ENCODE measurements at regions not wholly inside any gene's neighbourhood (a gene's known extent, or its start where the extent isn't known, plus 50 kb on each side); places are given as distances from the start of the nearest gene placed in this dataset.

GRCh38 chr11:23594755-23595154 lies 734.5 kb upstream of the CCDC179 start:
- 36% methylated on average over 3 of the region's 3 CpGs for WGBS
- no peak overlapping the region for H3K27ac ChIP-seq

GRCh38 chr11:23604966-23605365 lies 744.7 kb upstream of the CCDC179 start:
- Histone ChIP-seq H3K27ac (no peak overlapping the region), H3K27me3 (no peaks in the 10 kb centered on the region), H3K9me3 (no peaks in the 10 kb centered on the region), H3K4me3 (no peak overlapping the region), H3K36me3 (no peaks in the 10 kb centered on the region), H3K4me1 (no peaks in the 10 kb centered on the region)
- DNase-seq (ENCODE audit: low spot score in 2 of 2) = no peak
- TF ChIP-seq POLR2AphosphoS5 (IDR thresholded peaks at IDR 0.05) = no peak
- no peak for TF ChIP-seq POLR2A (IDR thresholded peaks at IDR 0.05)
- 74% methylated on average over 3 of the region's 3 CpGs for WGBS

More at GRCh38 chr11:23594755-23595154, 734.5 kb upstream of the CCDC179 start:
- H3K36me3 ChIP-seq = no peaks in the 10 kb centered on the region
- no peak overlapping the region for H3K4me3 ChIP-seq
- DNase-seq (ENCODE audit: low spot score in 2 of 2) = no peak
- H3K9me3 ChIP-seq = no peaks in the 10 kb centered on the region
- H3K27me3 ChIP-seq = no peaks in the 10 kb centered on the region
- TF ChIP-seq POLR2A (IDR thresholded peaks at IDR 0.05) (no peak), CTCF (IDR thresholded peaks at IDR 0.05) (no peak), POLR2AphosphoS5 (IDR thresholded peaks at IDR 0.05) (no peak), EP300 (IDR thresholded peaks at IDR 0.05) (no peak)
- H3K4me1 ChIP-seq = no peaks in the 10 kb centered on the region

GRCh38 chr11:23606191-23606590 lies 745.9 kb upstream of the CCDC179 start:
- no peaks in the 10 kb centered on the region for H3K36me3 ChIP-seq
- H3K4me1 ChIP-seq = no peaks in the 10 kb centered on the region
- DNase-seq (ENCODE audit: low spot score in 2 of 2) = no peak
- no peaks in the 10 kb centered on the region for H3K27me3 ChIP-seq
- 87% methylated on average over 1 of the region's 1 CpG for WGBS
- TF ChIP-seq EP300 (IDR thresholded peaks at IDR 0.05) (no peak), CTCF (IDR thresholded peaks at IDR 0.05) (no peak), POLR2AphosphoS5 (IDR thresholded peaks at IDR 0.05) (no peak), POLR2A (IDR thresholded peaks at IDR 0.05) (no peak)
- H3K27ac ChIP-seq = no peak overlapping the region
- H3K4me3 ChIP-seq = no peak overlapping the region
- H3K9me3 ChIP-seq = no peaks in the 10 kb centered on the region

- Histone ChIP-seq H3K9me3 (no peaks in the 10 kb centered on the region), H3K36me3 (no peaks in the 10 kb centered on the region), H3K4me1 (no peaks in the 10 kb centered on the region), H3K4me3 (no peak overlapping the region), H3K27ac (no peak overlapping the region), H3K27me3 (no peaks in the 10 kb centered on the region)
- no peak for TF ChIP-seq POLR2AphosphoS5 (IDR thresholded peaks at IDR 0.05)
- no peak for TF ChIP-seq CTCF (IDR thresholded peaks at IDR 0.05)
- TF ChIP-seq EP300 (IDR thresholded peaks at IDR 0.05) = no peak
- TF ChIP-seq POLR2A (IDR thresholded peaks at IDR 0.05) = no peak
- 83% methylated on average over 3 of the region's 3 CpGs for whole genome bisulfite sequencing
- DNase-seq (ENCODE audit: low spot score in 2 of 2) = no peak
Measured at GRCh38 chr11:23611726-23612125, 751.5 kb upstream of the CCDC179 start.

- no peak for DNase-seq (ENCODE audit: low spot score in 2 of 2)
- no peaks in the 10 kb centered on the region for H3K4me1 ChIP-seq
- H3K9me3 ChIP-seq = no peaks in the 10 kb centered on the region
- H3K27ac ChIP-seq = no peak overlapping the region
- TF ChIP-seq CTCF (IDR thresholded peaks at IDR 0.05) (no peak), EP300 (IDR thresholded peaks at IDR 0.05) (no peak), POLR2A (IDR thresholded peaks at IDR 0.05) (no peak), POLR2AphosphoS5 (IDR thresholded peaks at IDR 0.05) (no peak)
- no peaks in the 10 kb centered on the region for H3K36me3 ChIP-seq
- H3K27me3 ChIP-seq = no peaks in the 10 kb centered on the region
- no peak overlapping the region for H3K4me3 ChIP-seq
Measured at GRCh38 chr11:23620617-23621016, 760.3 kb upstream of the CCDC179 start.

GRCh38 chr11:23632293-23632692 lies 772.0 kb upstream of the CCDC179 start:
- no peaks in the 10 kb centered on the region for H3K27me3 ChIP-seq
- TF ChIP-seq CTCF (IDR thresholded peaks at IDR 0.05) (no peak), EP300 (IDR thresholded peaks at IDR 0.05) (no peak), POLR2A (IDR thresholded peaks at IDR 0.05) (no peak), POLR2AphosphoS5 (IDR thresholded peaks at IDR 0.05) (no peak)
- no peak overlapping the region for H3K4me3 ChIP-seq
- H3K4me1 ChIP-seq = no peaks in the 10 kb centered on the region
- H3K27ac ChIP-seq = no peak overlapping the region
- 77% methylated on average over 2 of the region's 2 CpGs for WGBS
- H3K9me3 ChIP-seq = peaks cover 6% of the 10 kb centered on the region
- no peak for DNase-seq (ENCODE audit: low spot score in 2 of 2)
- no peaks in the 10 kb centered on the region for H3K36me3 ChIP-seq

Data from suprapubic skin (tissue), 4 donors.